IMR-90 (cell line): ENCODE measurements at regions not wholly inside any gene's neighbourhood (a gene's known extent, or its start where the extent isn't known, plus 50 kb on each side); places are given as distances from the start of the nearest gene placed in this dataset.

ENCODE experiments used
- ATAC-seq: fragments of 200-7000 bp; cut with Tn5 transposase; 2 replicates; pipeline ENCODE4 v1.9.1; 2020; ENCODE audit warnings: low read depth, mild to moderate bottlenecking, moderate library complexity
- BruUV-seq: library from RNA; stranded (reverse); fragments of 400-500 nt; replicated peaks from 2 replicates; lab custom pipeline; 2021; lab: Mats Ljungman, UMichigan
- CTCF ChIA-PET: fragments of 300-600 bp; formaldehyde crosslinking; extraction: SDS; loops from one replicate; lab custom pipeline; 2021; ENCODE audit warnings: antibody characterized with exemption; lab: Yijun Ruan, JAX
- POLR2A ChIA-PET: fragments of 300-600 bp; sonication (Branson Sonifier 250); formaldehyde crosslinking; loops from one replicate; lab custom pipeline; 2022; ENCODE audit warnings: antibody characterized with exemption; ENCODE audit not compliant: unreplicated experiment; lab: Charles Lee
- DNase-seq: peaks from one replicate; pipeline ENCODE4 v3.0.0; 2013
- H2AFZ ChIP-seq: replicated peaks from 2 replicates; pipeline ENCODE3; 2013; ENCODE audit warnings: low read length, mild to moderate bottlenecking; ENCODE audit not compliant: poor library complexity
- H2AK5ac ChIP-seq: 2 replicates; pipeline ENCODE4 v1.6.1; 2013; ENCODE audit warnings: low read depth, low read length, inconsistent platforms
- H2AK9ac ChIP-seq: replicated peaks from 2 replicates; pipeline ENCODE3; 2013; ENCODE audit warnings: mild to moderate bottlenecking, low read depth, low read length, moderate library complexity; ENCODE audit not compliant: poor library complexity
- H2BK120ac ChIP-seq: 2 replicates; pipeline ENCODE4 v1.6.1; 2013; ENCODE audit warnings: low read depth, low read length, inconsistent platforms
- H2BK15ac ChIP-seq: 3 replicates; pipeline ENCODE4 v1.6.1; 2013; ENCODE audit warnings: low read depth, low read length, inconsistent platforms
- H2BK20ac ChIP-seq: 2 replicates; pipeline ENCODE4 v1.6.1; 2013; ENCODE audit warnings: low read depth, mild to moderate bottlenecking, inconsistent platforms, low read length, moderate library complexity
- H2BK5ac ChIP-seq: 2 replicates; pipeline ENCODE4 v1.6.1; 2013; ENCODE audit warnings: mild to moderate bottlenecking, low read depth, low read length, inconsistent platforms; ENCODE audit not compliant: poor library complexity, severe bottlenecking
- H3K14ac ChIP-seq: replicated peaks from 2 replicates; pipeline ENCODE4 v1.6.1; 2013; ENCODE audit warnings: low read depth, low read length, inconsistent platforms
- H3K18ac ChIP-seq: 2 replicates; pipeline ENCODE4 v1.6.1; 2013; ENCODE audit warnings: low read depth, low read length, control low read depth
- H3K23ac ChIP-seq: 2 replicates; pipeline ENCODE4 v1.6.1; 2013; ENCODE audit warnings: low read depth, low read length, inconsistent platforms
- H3K27ac ChIP-seq: 2 replicates; pipeline ENCODE4 v1.5.1; 2013; ENCODE audit warnings: mild to moderate bottlenecking, control low read depth, low read length; ENCODE audit not compliant: insufficient read depth
- H3K27me3 ChIP-seq: 2 replicates; pipeline ENCODE4 v1.6.1; 2013; ENCODE audit warnings: low read length; ENCODE audit not compliant: control insufficient read depth, insufficient read depth
- H3K36me3 ChIP-seq: 2 replicates; pipeline ENCODE4 v1.6.1; 2013; ENCODE audit warnings: low read length, mixed read lengths; ENCODE audit not compliant: control insufficient read depth, insufficient read depth
- H3K4ac ChIP-seq: 2 replicates; pipeline ENCODE4 v1.6.1; 2013; ENCODE audit warnings: low read depth, low read length, inconsistent platforms
- H3K4me1 ChIP-seq: 2 replicates; pipeline ENCODE4 v1.6.1; 2013; ENCODE audit warnings: low read length, mixed read lengths; ENCODE audit not compliant: control insufficient read depth, insufficient read depth
- H3K4me2 ChIP-seq: 2 replicates; pipeline ENCODE4 v1.6.1; 2013; ENCODE audit warnings: low read depth, mild to moderate bottlenecking, control low read depth, low read length, moderate library complexity
- H3K4me3 ChIP-seq: 2 replicates; pipeline ENCODE4 v1.5.1; 2013; ENCODE audit warnings: low read depth, mild to moderate bottlenecking, control low read depth, low read length, moderate library complexity; ENCODE audit not compliant: insufficient read depth
- H3K56ac ChIP-seq: 2 replicates; pipeline ENCODE4 v1.6.1; 2013; ENCODE audit warnings: low read length, inconsistent platforms; ENCODE audit not compliant: insufficient read depth; ENCODE audit errors: extremely low read depth
- H3K79me1 ChIP-seq, 2 experiments: 2 replicates each; pipeline ENCODE4 v1.6.1; 2013; ENCODE audit warnings: low read length in 2 of 2, inconsistent platforms in 1 of 2, low read depth in 1 of 2
- H3K9ac ChIP-seq: 2 replicates; pipeline ENCODE4 v1.6.1; 2013; ENCODE audit warnings: low read depth, low read length, control low read depth
- H3K9me1 ChIP-seq: 2 replicates; pipeline ENCODE4 v1.6.1; 2013; ENCODE audit warnings: low read length, inconsistent platforms; ENCODE audit not compliant: insufficient read depth
- H3K9me3 ChIP-seq: 2 replicates; pipeline ENCODE4 v1.6.1; 2013; ENCODE audit warnings: low read length; ENCODE audit not compliant: control insufficient read depth, insufficient read depth
- H4K20me1 ChIP-seq: 2 replicates; pipeline ENCODE4 v1.6.1; 2013; ENCODE audit warnings: low read length, inconsistent platforms; ENCODE audit not compliant: insufficient read depth
- H4K5ac ChIP-seq: 2 replicates; pipeline ENCODE4 v1.6.1; 2013; ENCODE audit warnings: mild to moderate bottlenecking, low read depth, low read length, control low read depth
- H4K8ac ChIP-seq, 2 experiments: 2 replicates each; pipeline ENCODE4 v1.6.1; 2013; ENCODE audit warnings: low read depth in 2 of 2, low read length in 2 of 2, control low read depth in 1 of 2, inconsistent platforms in 1 of 2
- H4K91ac ChIP-seq: 2 replicates; pipeline ENCODE4 v1.6.1; 2013; ENCODE audit warnings: low read depth, low read length, inconsistent platforms; ENCODE audit not compliant: insufficient read depth
- NFE2L2 ChIP-seq: fragments of 150-350 bp; IDR thresholded peaks from 2 replicates; pipeline ENCODE4 v1.6.1; 2016; ENCODE audit warnings: low read depth, mild to moderate bottlenecking, low read length
- WGBS, 2 experiments: methylation state at CpG; one replicate each; pipeline versions ENCODE4 v1.1.5 to v1.1.7; 2013; ENCODE audit warnings: missing lambda C conversion rate in 2 of 2; ENCODE audit not compliant: insufficient read length in 1 of 2; ENCODE audit errors: extremely low coverage in 2 of 2; 5-methylcytosine and 5-hydroxymethylcytosine counted together
- dilution Hi-C: fragments of 300-500 bp; cut with HindIII; formaldehyde crosslinking; loops from one replicate; pipeline ENCODE4 v1.14.3; 2018; ENCODE audit warnings: low sequenced_read_pairs; ENCODE audit not compliant: unreplicated experiment
- in situ Hi-C: fragments of 300-500 bp; cut with MboI; formaldehyde crosslinking; loops from 3 replicates; pipeline ENCODE4 v1.14.3; 2019; ENCODE audit warnings: low sequenced_read_pairs, inconsistent platforms, mixed read lengths
- intact Hi-C: fragments of 100-400 bp; cut with micrococcal nuclease; formaldehyde crosslinking; loops from 2 replicates; pipeline ENCODE4 v1.10.0; 2022

- Histone ChIP-seq H3K4ac (no peak overlapping the region), H3K14ac (no peak overlapping the region), H4K20me1 (no peaks in the 10 kb centered on the region), H3K4me3 (no peak overlapping the region), H4K91ac (no peak overlapping the region), H2AFZ (no peak overlapping the region), H2AK5ac (no peak overlapping the region), H4K5ac (no peak overlapping the region), H3K9me1 (no peaks in the 10 kb centered on the region), H3K4me1 (no peaks in the 10 kb centered on the region), H3K18ac (no peak overlapping the region), H3K79me1 (no peaks in the 10 kb centered on the region), H3K27me3 (peaks cover 6% of the 10 kb centered on the region), H3K23ac (no peak overlapping the region), H3K27ac (no peak overlapping the region), H3K9me3 (no peaks in the 10 kb centered on the region), H2BK15ac (no peak overlapping the region), H2AK9ac (no peak overlapping the region), H2BK20ac (no peak overlapping the region), H3K4me2 (no peak overlapping the region), H3K36me3 (no peaks in the 10 kb centered on the region), H4K8ac (no peak overlapping the region), H3K56ac (no peak overlapping the region), H2BK120ac (no peak overlapping the region), H3K9ac (no peak overlapping the region), H2BK5ac (no peak overlapping the region)
- CTCF ChIA-PET = no interaction called here
- 20% methylated on average over 1 of the region's 1 CpG; no CpG with 5 or more reads in 1 of the 2 experiments for WGBS, 2 experiments
- in situ Hi-C loops = no loop called here
- intact Hi-C loops = no loop called here
- no peak for TF ChIP-seq NFE2L2
- ATAC-seq (no peak), DNase-seq (no peak)
- POLR2A ChIA-PET = no interaction called here
- no TSS peak for BruUV-seq
- dilution Hi-C loops = no loop called here
Measured at GRCh38 chr3:33936921-33937525, 138.6 kb downstream of the PDCD6IP start.
